ENCODE measurements at regions not wholly inside any gene's neighbourhood (a gene's known extent, or its start where the extent isn't known, plus 50 kb on each side); places are given as distances from the start of the nearest gene placed in this dataset.

GRCh38 chr18:43664487-43665008 is 387.3 kb upstream of the SYT4 start:
- H3K4me3 Mint-ChIP-seq (ENCODE audit: unreplicated experiment) = no peak overlapping the region
- intact Hi-C loops (cut with micrococcal nuclease) = loop anchor here (5.0 kb wide), 2 partner anchors 123 to 463 kb away; no protein-coding TSS in a partner anchor
- no TSS peak for BruUV-seq (replicated peaks)
- peaks cover 4% of the 10 kb centered on the region for H3K36me3 Mint-ChIP-seq (ENCODE audit: insufficient read depth, unreplicated experiment)
- H3K27me3 Mint-ChIP-seq (ENCODE audit: insufficient read depth, unreplicated experiment) = no peaks in the 10 kb centered on the region
- TF ChIP-seq, protein P1, sequence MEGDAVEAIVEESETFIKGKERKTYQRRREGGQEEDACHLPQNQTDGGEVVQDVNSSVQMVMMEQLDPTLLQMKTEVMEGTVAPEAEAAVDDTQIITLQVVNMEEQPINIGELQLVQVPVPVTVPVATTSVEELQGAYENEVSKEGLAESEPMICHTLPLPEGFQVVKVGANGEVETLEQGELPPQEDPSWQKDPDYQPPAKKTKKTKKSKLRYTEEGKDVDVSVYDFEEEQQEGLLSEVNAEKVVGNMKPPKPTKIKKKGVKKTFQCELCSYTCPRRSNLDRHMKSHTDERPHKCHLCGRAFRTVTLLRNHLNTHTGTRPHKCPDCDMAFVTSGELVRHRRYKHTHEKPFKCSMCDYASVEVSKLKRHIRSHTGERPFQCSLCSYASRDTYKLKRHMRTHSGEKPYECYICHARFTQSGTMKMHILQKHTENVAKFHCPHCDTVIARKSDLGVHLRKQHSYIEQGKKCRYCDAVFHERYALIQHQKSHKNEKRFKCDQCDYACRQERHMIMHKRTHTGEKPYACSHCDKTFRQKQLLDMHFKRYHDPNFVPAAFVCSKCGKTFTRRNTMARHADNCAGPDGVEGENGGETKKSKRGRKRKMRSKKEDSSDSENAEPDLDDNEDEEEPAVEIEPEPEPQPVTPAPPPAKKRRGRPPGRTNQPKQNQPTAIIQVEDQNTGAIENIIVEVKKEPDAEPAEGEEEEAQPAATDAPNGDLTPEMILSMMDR (IDR thresholded peaks at IDR 0.05; ENCODE audit: unreplicated experiment) = no peak
- POLR2A ChIA-PET = interaction anchor here (0.6 kb wide), 1 partner anchor 110 kb away, joined by 3 read pairs; no protein-coding TSS in a partner anchor
- DNase-seq (ENCODE audit: unreplicated experiment) = no peak
- H3K27ac Mint-ChIP-seq (ENCODE audit: low read depth, unreplicated experiment) = no peak overlapping the region
- CTCF ChIA-PET = interaction anchor here (0.5 kb wide), 1 partner anchor 908 kb away, joined by 4 read pairs; no protein-coding TSS in a partner anchor
- H3K9me3 Mint-ChIP-seq (ENCODE audit: unreplicated experiment) = no peaks in the 10 kb centered on the region
- H3K4me1 Mint-ChIP-seq (ENCODE audit: insufficient read depth, unreplicated experiment) = peaks cover 21% of the 10 kb centered on the region

- POLR2A ChIA-PET = interaction anchor here (0.5 kb wide), 1 partner anchor 178 kb away, joined by 3 read pairs; no protein-coding TSS in a partner anchor
- peak; percentile 68 for DNase-seq (ENCODE audit: unreplicated experiment)
- Mint-ChIP-seq H3K27ac (ENCODE audit: low read depth, unreplicated experiment) (peak overlapping the region; percentile 63), H3K27me3 (ENCODE audit: insufficient read depth, unreplicated experiment) (no peaks in the 10 kb centered on the region), H3K9me3 (ENCODE audit: unreplicated experiment) (no peaks in the 10 kb centered on the region), H3K4me3 (ENCODE audit: unreplicated experiment) (no peak overlapping the region), H3K4me1 (ENCODE audit: insufficient read depth, unreplicated experiment) (peaks cover 21% of the 10 kb centered on the region), H3K36me3 (ENCODE audit: insufficient read depth, unreplicated experiment) (peaks cover 4% of the 10 kb centered on the region)
- no TSS peak for BruUV-seq (replicated peaks)
- TF ChIP-seq, protein P1 (IDR thresholded peaks at IDR 0.05; ENCODE audit: unreplicated experiment) = no peak
- intact Hi-C loops (cut with micrococcal nuclease) = no loop called here
- CTCF ChIA-PET = interaction anchor here (0.5 to 0.6 kb wide), 2 partner anchors 907 to 925 kb away, joined by 3 to 4 read pairs; no protein-coding TSS in a partner anchor
Measured at GRCh38 chr18:43665105-43665788, 388.0 kb upstream of the SYT4 start.

GRCh38 chr18:43668866-43669265 is 391.6 kb upstream of the SYT4 start:
- ChIA-PET CTCF (no interaction called here), POLR2A (no interaction called here)
- intact Hi-C loops (cut with micrococcal nuclease) = no loop called here
- no TSS peak for BruUV-seq (replicated peaks)
- TF ChIP-seq, protein P1 (IDR thresholded peaks at IDR 0.05; ENCODE audit: unreplicated experiment) = no peak
- Mint-ChIP-seq H3K27ac (ENCODE audit: low read depth, unreplicated experiment) (no peak overlapping the region), H3K4me1 (ENCODE audit: insufficient read depth, unreplicated experiment) (peaks cover 15% of the 10 kb centered on the region), H3K4me3 (ENCODE audit: unreplicated experiment) (no peak overlapping the region), H3K36me3 (ENCODE audit: insufficient read depth, unreplicated experiment) (peaks cover 4% of the 10 kb centered on the region), H3K9me3 (ENCODE audit: unreplicated experiment) (no peaks in the 10 kb centered on the region), H3K27me3 (ENCODE audit: insufficient read depth, unreplicated experiment) (no peaks in the 10 kb centered on the region)
- no peak for DNase-seq (ENCODE audit: unreplicated experiment)

DNA sequence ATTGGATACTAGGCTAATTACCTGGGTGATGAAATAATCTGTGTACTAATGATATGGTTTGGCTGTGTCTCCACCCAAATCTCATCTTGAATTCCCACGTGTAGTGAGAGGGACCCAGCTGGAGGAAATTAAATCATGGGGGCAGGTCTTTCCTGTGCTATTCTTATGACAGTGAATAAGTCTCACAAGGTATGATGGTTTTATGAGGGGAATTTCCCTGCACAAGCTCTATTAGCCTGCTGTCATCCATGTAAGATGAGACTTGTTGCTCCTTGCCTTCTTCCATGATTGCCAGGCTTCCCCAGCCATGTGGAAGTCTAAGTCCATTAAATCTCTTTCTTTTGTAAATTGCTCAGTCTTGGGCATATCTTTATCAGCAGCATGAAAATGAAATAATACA is 394.1 kb upstream of the SYT4 start:
- TF ChIP-seq, protein P1 (IDR thresholded peaks at IDR 0.05; ENCODE audit: unreplicated experiment) = no peak
- intact Hi-C loops (cut with micrococcal nuclease) = no loop called here
- Mint-ChIP-seq H3K36me3 (ENCODE audit: insufficient read depth, unreplicated experiment) (peaks cover 4% of the 10 kb centered on the region), H3K9me3 (ENCODE audit: unreplicated experiment) (no peaks in the 10 kb centered on the region), H3K4me3 (ENCODE audit: unreplicated experiment) (no peak overlapping the region), H3K4me1 (ENCODE audit: insufficient read depth, unreplicated experiment) (no peaks in the 10 kb centered on the region), H3K27ac (ENCODE audit: low read depth, unreplicated experiment) (no peak overlapping the region), H3K27me3 (ENCODE audit: insufficient read depth, unreplicated experiment) (no peaks in the 10 kb centered on the region)
- CTCF ChIA-PET = interaction anchor here (0.7 to 1.1 kb wide), 2 partner anchors 15 to 137 kb away, joined by 4 to 5 read pairs; no protein-coding TSS in a partner anchor
- POLR2A ChIA-PET = no interaction called here
- BruUV-seq (replicated peaks) = no TSS peak
- no peak for DNase-seq (ENCODE audit: unreplicated experiment)
